ENCODE measurements at regions not wholly inside any gene's neighbourhood (a gene's known extent, or its start where the extent isn't known, plus 50 kb on each side); places are given as distances from the start of the nearest gene placed in this dataset.
A peak's percentile ranks its signal among the peaks of the same experiment; 100 is the strongest.

DNA sequence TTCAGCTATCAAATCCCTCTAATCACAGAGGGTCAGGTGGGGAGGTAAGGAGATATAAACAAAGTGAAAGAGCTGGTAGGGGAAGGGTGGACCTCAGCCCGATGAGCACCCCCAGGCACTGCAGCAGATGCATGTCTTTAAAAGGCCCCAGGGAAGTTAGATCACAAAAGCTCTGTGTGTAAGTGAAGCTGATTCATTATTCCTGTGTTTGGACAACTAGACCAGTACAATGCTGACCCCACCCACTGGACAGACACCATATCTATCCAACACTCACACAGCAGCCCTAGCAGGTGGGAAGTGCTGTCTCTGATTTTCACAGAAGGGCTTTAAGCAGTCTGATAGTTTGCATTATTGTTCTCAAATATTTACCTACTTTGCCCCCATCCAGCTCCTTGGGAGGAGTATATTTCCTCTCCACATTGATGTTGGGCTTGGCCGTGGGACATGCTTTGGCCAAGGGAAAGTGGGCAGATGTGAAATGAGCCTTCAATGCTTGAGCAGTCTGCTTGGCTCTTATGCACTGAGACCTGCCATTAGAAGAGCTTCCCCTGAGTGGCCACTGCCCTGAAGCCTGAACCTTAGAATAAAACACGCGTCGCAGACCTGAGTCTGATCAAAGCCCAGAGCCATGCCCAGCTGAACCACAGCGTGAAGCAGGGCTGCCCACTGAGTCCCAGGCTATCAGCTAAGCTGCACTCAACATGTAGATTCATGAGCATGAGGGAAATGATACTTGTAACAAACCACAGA is 111.4 kb downstream of the COPS8 start:
- no peaks in the 10 kb centered on the region for H3K9me3 Mint-ChIP-seq
- no peak overlapping the region for H3K4me3 Mint-ChIP-seq
- no peak overlapping the region for H3K27ac Mint-ChIP-seq
- DNase-seq = no peak
- peaks cover 10% of the 10 kb centered on the region for H3K4me1 Mint-ChIP-seq
- H3K27me3 Mint-ChIP-seq = peaks cover 14% of the 10 kb centered on the region
- H3K36me3 Mint-ChIP-seq (ENCODE audit: low read depth) = no peaks in the 10 kb centered on the region
- no peak for ATAC-seq

DNA sequence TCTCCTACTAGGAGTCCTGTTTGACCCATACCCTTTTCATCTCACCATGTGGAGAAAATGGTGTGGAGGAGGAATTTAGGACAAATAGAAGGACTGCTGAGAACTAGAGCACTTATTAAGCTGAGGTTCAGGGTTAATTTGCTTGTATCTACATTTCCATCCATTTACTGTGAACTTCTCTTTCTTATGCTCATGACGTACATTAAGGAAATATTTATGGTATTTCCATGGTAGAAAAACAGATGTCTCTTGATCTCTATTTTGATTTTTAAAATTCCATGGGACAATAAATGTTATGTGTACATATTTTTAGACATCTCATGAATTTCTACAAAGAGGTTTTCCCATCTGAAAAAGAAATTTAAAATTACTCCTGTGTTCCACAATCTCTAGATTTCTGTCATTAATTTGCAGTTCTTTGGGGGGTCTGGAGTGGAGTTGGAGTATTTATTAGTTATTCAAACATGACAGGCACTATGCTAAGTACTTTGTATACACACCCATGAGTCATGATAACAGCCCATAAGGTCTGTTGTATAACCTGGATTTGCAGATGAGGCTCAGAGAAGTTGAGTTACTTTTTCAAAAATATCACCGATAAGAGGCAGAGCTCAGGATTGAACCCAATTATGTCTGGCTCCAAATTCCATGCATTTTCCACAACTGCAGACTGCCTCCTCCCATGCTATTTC is 112.6 kb downstream of the COPS8 start:
- Mint-ChIP-seq H3K4me1 (peaks cover 15% of the 10 kb centered on the region), H3K27me3 (peaks cover 9% of the 10 kb centered on the region), H3K36me3 (ENCODE audit: low read depth) (no peaks in the 10 kb centered on the region), H3K27ac (no peak overlapping the region), H3K4me3 (no peak overlapping the region), H3K9me3 (no peaks in the 10 kb centered on the region)
- no peak for DNase-seq
- no peak for ATAC-seq

DNA sequence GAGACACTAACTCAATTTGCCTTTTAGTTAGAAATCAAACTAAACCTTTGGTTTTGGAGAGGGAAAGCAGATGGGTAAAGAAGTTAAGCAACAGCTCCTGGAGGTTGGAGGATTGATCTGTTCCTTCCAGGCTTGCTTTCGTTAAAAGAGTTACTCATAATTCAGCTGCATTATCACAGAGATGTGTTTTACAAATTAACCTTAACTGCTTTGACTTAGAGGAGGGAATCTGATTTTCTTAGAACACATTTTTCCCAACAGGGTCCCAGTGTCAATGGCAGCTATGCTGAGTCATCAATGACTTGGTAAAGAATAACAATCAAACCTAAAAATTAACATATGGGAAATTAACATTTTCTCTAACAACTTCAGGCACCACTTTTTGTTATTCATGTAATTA is 113.4 kb downstream of the COPS8 start:
- Mint-ChIP-seq H3K27ac (no peak overlapping the region), H3K4me1 (peaks cover 15% of the 10 kb centered on the region), H3K36me3 (ENCODE audit: low read depth) (no peaks in the 10 kb centered on the region), H3K9me3 (no peaks in the 10 kb centered on the region), H3K27me3 (peaks cover 10% of the 10 kb centered on the region), H3K4me3 (no peak overlapping the region)
- no peak for ATAC-seq
- DNase-seq = no peak

DNA sequence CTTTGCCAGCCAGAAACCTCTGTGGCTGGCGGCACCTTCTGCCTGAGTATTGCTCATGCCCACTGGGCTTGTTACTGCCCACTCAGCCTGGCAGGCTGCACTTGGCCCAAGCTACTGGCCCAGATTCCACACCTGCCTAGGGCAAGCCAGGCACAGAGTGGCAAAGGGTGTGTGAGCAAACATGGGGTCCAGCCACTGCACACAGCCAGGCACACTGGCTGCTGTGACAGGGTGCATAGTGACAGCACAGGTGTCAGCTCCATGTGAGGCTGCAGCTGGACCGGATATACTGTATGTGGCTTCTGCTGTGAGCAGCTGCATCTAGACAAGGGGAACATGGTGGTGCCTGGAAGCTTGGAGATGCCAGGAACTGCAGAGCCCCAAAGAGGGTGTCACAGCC is 113.9 kb downstream of the COPS8 start:
- DNase-seq = no peak
- no peaks in the 10 kb centered on the region for H3K9me3 Mint-ChIP-seq
- no peak overlapping the region for H3K4me3 Mint-ChIP-seq

DNA sequence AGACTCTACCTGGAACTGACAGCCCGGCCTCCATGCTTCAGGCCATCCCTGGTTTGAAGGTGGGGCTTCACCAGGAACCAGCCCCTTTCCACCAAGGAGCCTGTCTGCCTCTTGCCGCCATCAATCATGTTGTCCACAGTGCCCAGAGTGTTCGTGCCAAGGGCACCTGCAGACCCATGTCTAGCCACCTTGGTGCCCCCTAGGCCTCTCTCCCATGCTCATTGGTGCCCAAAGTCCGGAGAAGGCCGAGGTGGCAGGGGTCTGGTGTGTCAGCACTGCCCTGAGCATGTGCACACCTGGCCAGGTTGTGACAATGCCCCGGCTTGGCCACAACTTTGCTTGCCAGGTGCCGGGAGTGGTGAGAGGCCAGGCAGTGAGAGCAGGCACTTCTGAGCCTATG is 114.8 kb downstream of the COPS8 start:
- Mint-ChIP-seq H3K36me3 (ENCODE audit: low read depth) (no peaks in the 10 kb centered on the region), H3K27me3 (peaks cover 10% of the 10 kb centered on the region), H3K4me1 (peaks cover 15% of the 10 kb centered on the region), H3K9me3 (no peaks in the 10 kb centered on the region), H3K27ac (no peak overlapping the region), H3K4me3 (no peak overlapping the region)
- no peak for ATAC-seq
- no peak for DNase-seq

More for the DNA sequence above, 113.9 kb downstream of the COPS8 start:
- Mint-ChIP-seq H3K27ac (no peak overlapping the region), H3K4me1 (peaks cover 15% of the 10 kb centered on the region), H3K27me3 (peaks cover 10% of the 10 kb centered on the region), H3K36me3 (ENCODE audit: low read depth) (no peaks in the 10 kb centered on the region)
- ATAC-seq = no peak

DNA sequence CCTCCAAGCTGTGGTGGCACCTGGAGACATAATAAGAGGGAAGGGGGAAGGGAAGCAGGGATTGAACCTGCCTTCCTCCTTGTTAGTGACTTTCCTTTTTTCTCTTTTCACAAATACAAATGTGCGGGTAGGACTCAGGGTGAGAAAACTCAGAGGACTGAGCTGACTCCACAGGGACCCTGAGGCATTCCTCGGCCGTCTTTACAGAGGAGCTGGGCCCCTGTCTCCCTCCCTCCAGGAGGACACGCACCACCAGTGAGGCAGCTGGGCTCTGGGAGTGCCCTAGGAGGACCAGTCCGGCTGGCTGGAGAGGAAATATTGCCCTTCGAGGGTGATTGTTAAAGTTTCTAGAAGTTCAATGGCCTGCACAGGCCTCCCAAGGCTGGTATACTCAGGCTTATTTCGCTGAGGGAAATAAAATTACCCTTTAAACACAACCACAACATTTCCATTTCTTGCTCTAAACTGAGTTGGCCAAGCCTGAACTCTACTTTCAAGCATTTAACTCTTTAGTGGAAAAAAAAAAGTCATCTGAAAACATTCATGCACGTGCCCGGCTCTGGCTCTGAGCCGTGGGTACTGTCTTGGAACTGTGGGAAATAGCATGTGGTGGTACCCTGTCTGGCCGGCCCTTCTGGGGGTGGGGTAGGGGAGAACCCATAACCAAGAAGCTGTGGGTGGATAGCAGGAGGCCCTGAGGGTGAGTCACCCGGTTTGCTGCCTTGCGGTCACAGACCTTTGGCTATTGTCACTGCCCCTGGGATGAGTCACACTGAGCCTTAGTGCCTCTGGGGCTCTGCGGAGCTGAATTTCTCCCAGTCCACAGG is 116.0 kb downstream of the COPS8 start:
- peaks cover 15% of the 10 kb centered on the region for H3K4me1 Mint-ChIP-seq
- peak overlapping the region; percentile 70 for H3K27ac Mint-ChIP-seq
- H3K4me3 Mint-ChIP-seq = no peak overlapping the region
- peak; percentile 78 for ATAC-seq
- peaks cover 11% of the 10 kb centered on the region for H3K27me3 Mint-ChIP-seq
- H3K36me3 Mint-ChIP-seq (ENCODE audit: low read depth) = no peaks in the 10 kb centered on the region
- no peaks in the 10 kb centered on the region for H3K9me3 Mint-ChIP-seq
- DNase-seq = peak; percentile 38

DNA sequence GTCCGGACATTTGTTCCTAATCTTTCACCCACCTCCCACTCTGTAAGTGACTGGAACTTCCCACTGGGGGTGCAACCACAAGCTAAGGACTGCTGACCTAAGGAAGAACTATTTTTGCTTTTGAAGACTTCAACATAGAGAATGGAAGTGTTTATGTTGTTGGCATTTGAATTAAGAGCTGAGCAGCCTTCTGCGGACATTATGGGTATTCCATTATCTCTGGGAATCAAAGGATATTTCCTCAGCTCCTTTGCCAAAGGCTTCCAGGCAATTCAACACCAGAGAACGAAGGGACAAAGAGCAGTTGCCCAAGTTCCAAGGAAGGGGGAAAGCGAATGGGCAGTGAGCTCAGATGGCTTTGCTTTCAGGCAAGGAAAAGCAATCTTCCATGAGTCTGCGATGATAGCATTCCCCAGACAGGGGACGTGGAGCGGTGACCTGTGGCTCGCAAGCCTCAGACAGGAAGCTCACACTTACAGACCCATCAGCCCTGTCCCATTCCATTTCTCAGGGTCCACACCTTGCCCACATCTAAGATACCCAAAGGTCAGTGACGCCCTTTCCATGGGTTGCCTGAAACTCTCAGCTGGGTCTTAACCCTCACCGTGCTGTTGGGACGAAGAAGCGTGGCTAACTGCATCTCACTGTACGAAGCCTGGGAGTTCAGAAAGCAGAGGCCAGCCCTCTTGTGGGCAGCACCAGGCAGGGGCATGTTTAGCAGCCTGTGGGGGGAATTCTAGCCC is 116.8 kb downstream of the COPS8 start:
- H3K36me3 Mint-ChIP-seq (ENCODE audit: low read depth) = no peaks in the 10 kb centered on the region
- H3K4me3 Mint-ChIP-seq = no peak overlapping the region
- H3K27me3 Mint-ChIP-seq = peaks cover 14% of the 10 kb centered on the region
- no peak for DNase-seq
- no peak for ATAC-seq
- H3K27ac Mint-ChIP-seq = no peak overlapping the region
- H3K4me1 Mint-ChIP-seq = peaks cover 15% of the 10 kb centered on the region
- no peaks in the 10 kb centered on the region for H3K9me3 Mint-ChIP-seq

DNA sequence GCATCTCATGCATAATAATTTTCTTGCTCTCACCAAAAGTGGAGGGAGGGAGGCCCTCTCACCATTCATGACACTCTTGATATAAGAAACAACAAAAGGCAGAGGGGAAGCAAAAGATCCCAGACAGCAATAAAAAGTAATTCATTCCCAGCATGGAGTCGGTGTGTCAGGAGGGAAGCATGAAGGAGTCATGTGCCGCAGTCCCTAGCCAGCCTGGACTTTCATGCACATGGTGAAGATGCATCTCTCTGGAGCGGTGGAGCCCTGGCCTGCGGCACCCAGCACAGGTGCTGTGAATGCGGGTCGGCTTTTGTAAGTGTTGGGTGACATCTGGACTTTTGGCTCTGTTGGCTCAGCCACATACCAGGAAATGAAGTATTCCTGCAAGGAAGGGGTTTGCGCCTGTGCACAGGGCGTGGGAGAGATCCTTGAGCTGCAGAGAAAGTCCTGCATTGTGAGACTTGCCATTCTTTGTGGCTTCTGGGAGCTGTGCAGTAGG is 119.4 kb downstream of the COPS8 start:
- no peak overlapping the region for H3K27ac Mint-ChIP-seq
- H3K27me3 Mint-ChIP-seq = peaks cover 25% of the 10 kb centered on the region
- H3K4me3 Mint-ChIP-seq = no peak overlapping the region
- H3K4me1 Mint-ChIP-seq = peaks cover 15% of the 10 kb centered on the region
- ATAC-seq (no peak), DNase-seq (no peak)
- no peaks in the 10 kb centered on the region for H3K9me3 Mint-ChIP-seq
- H3K36me3 Mint-ChIP-seq (ENCODE audit: low read depth) = no peaks in the 10 kb centered on the region

DNA sequence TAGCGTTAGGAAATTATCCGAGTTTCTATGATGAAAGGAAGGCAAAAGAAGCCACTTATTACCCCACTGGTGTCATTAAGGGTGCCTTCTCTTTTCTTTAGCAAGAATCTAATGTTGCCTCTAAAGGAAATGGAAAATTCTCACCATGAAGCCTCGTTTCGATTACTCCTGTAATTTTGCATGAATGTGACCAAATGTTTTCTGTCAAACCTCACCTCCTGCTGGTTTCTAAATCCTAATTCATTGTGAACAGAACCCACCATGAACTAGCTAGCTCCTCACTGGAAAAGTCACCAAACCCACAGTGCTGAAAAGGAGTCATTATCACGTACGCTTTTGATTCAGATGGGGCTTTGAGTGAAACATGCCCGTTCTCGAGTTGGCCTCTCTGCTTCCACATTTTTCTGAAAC is 119.9 kb downstream of the COPS8 start:
- Mint-ChIP-seq H3K27ac (no peak overlapping the region), H3K36me3 (ENCODE audit: low read depth) (no peaks in the 10 kb centered on the region), H3K4me1 (peaks cover 15% of the 10 kb centered on the region), H3K4me3 (no peak overlapping the region), H3K27me3 (peaks cover 25% of the 10 kb centered on the region), H3K9me3 (no peaks in the 10 kb centered on the region)
- ATAC-seq = no peak
- no peak for DNase-seq

DNA sequence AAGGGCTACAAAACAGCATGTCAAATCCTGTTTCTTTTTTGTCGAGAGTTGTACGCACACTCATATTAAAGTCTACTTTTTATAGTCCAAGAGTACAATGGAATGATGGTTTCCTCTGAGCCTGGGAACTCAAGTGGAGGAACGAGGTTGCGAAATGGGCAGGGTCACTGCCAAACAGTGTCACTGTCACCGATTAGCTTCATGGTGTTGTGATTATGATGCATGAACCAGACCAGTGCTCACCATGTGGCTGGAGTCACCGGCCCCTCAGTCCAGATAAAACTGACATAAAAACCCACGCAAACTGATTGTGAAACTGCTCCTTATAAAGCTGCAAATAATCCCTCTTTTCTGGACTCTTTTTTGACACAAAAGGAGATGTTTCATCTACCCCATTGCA is 122.0 kb downstream of the COPS8 start:
- no peak overlapping the region for H3K27ac Mint-ChIP-seq
- H3K4me1 Mint-ChIP-seq = no peaks in the 10 kb centered on the region
- DNase-seq (no peak), ATAC-seq (no peak)
- H3K4me3 Mint-ChIP-seq = no peak overlapping the region
- H3K27me3 Mint-ChIP-seq = peaks cover 25% of the 10 kb centered on the region
- no peaks in the 10 kb centered on the region for H3K9me3 Mint-ChIP-seq
- H3K36me3 Mint-ChIP-seq (ENCODE audit: low read depth) = no peaks in the 10 kb centered on the region

DNA sequence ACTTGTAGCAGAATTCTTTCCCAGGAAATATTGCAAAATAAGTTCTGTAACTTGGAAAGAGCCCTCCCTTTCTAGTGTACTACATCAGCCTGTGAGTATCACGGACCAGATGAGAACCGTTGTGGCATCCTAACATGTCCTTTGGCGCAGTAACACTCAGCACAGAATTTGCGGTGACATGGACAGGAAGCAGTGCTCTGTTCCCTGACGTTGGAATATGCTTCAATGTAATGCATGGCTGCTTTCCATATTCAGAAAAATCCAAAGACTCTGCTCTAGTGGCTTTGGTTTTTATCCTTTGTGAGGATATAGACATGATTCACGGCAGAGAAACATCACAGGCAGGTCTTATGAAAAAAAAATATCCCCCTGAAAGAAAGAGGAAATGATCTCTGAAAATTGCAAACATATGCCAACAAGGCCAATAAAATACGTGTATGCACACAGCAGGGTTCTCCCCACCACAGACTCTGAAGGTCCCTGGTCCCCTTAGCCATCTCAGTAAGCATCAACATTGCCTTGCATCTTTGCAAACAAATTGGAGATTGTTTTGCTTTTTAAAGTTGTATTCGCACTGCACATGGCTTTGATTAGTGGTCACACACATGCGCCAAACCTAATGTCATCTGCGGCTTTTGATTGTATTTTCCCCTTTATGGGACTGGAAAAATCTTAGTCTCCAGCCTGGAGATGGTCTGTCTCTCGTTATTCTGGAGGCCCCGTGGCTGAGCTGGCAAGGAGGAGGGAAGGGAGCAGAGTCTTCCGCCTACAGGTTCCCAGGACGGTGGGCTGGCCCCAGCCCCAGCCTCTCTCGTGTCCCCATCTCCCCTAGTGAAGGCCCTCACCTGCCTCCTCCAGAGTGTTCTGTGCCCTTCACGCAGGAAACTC is 122.9 kb downstream of the COPS8 start:
- DNase-seq (no peak), ATAC-seq (no peak)
- H3K4me3 Mint-ChIP-seq = no peak overlapping the region
- H3K4me1 Mint-ChIP-seq = no peaks in the 10 kb centered on the region
- peaks cover 23% of the 10 kb centered on the region for H3K27me3 Mint-ChIP-seq
- no peak overlapping the region for H3K27ac Mint-ChIP-seq
- no peaks in the 10 kb centered on the region for H3K9me3 Mint-ChIP-seq
- H3K36me3 Mint-ChIP-seq (ENCODE audit: low read depth) = no peaks in the 10 kb centered on the region

DNA sequence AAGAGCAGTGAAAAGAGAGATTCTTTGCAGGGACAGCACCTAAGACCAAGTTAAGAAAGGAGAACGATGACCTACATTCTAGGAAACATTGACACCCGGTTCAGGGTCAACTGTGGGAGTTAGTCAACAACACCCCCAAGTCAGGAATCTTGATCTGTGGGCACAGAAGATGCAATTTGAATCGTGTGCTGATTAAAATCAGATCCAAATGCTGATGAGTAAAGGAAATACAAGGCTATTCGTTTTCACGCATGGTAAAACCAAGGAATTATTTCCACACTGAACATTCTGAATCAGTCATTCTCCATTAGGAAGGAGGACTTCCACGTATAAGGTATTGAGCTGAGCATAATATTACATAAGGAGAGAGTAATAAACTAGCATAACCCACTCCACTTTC is 124.2 kb downstream of the COPS8 start:
- H3K9me3 Mint-ChIP-seq = no peaks in the 10 kb centered on the region
- no peaks in the 10 kb centered on the region for H3K36me3 Mint-ChIP-seq (ENCODE audit: low read depth)
- ATAC-seq (no peak), DNase-seq (no peak)
- H3K4me3 Mint-ChIP-seq = no peak overlapping the region
- peaks cover 22% of the 10 kb centered on the region for H3K27me3 Mint-ChIP-seq
- no peaks in the 10 kb centered on the region for H3K4me1 Mint-ChIP-seq
- H3K27ac Mint-ChIP-seq = no peak overlapping the region

DNA sequence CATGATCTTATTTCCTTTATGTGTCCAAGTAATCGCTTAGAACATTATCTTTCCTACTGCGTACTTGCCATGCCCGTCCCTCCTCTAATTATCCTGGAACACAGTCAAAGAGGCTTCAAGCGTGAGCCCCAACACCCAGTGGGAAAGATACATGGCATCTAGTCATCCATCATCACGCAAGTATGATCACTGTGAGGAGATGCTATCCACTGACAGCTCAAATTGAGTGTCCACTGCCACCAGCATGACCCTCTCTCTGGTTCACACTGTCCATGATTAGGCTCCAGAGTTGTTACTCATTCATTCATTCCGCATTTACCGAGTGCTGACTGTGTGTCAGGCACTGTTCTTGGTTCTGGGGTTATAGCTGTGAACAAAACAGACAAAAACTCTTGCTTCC is 124.6 kb downstream of the COPS8 start:
- H3K9me3 Mint-ChIP-seq = no peaks in the 10 kb centered on the region
- H3K4me1 Mint-ChIP-seq = no peaks in the 10 kb centered on the region
- no peak overlapping the region for H3K4me3 Mint-ChIP-seq
- ATAC-seq (no peak), DNase-seq (no peak)
- H3K27ac Mint-ChIP-seq = no peak overlapping the region
- no peaks in the 10 kb centered on the region for H3K36me3 Mint-ChIP-seq (ENCODE audit: low read depth)
- peaks cover 22% of the 10 kb centered on the region for H3K27me3 Mint-ChIP-seq

All from activated naive CD8-positive, alpha-beta T cell treated with anti-CD3 and anti-CD28 coated beads, Interleukin-2, amount 50 U/mL, for 24 hours (primary cell).